HFFc6 (cell line): ENCODE measurements at regions not wholly inside any gene's neighbourhood (a gene's known extent, or its start where the extent isn't known, plus 50 kb on each side); places are given as distances from the start of the nearest gene placed in this dataset.

Experiments used
- DNase-seq: peaks from one replicate; pipeline ENCODE4 v3.0.0-alpha.2; 2018
- H3K27ac Mint-ChIP-seq: 2 replicates; pipeline ENCODE4 v1.8.0; 2020; ENCODE audit warnings: mild to moderate bottlenecking, mixed read lengths
- H3K27me3 Mint-ChIP-seq: 2 replicates; pipeline ENCODE4 v1.8.0; 2021; ENCODE audit warnings: mild to moderate bottlenecking, moderate library complexity, mixed read lengths; ENCODE audit not compliant: insufficient read depth
- H3K36me3 Mint-ChIP-seq: 2 replicates; pipeline ENCODE4 v1.8.0; 2021; ENCODE audit warnings: low read depth, mixed read lengths
- H3K4me1 Mint-ChIP-seq: 2 replicates; pipeline ENCODE4 v1.8.0; 2020; ENCODE audit warnings: low read depth, mixed read lengths
- H3K4me3 Mint-ChIP-seq: 2 replicates; pipeline ENCODE4 v1.8.0; 2020; ENCODE audit warnings: mild to moderate bottlenecking, moderate library complexity, mixed read lengths
- H3K9me3 Mint-ChIP-seq: 2 replicates; pipeline ENCODE4 v1.8.0; 2020; ENCODE audit warnings: mild to moderate bottlenecking, mixed read lengths
- TF ChIP-seq, protein P1 (sequence below): fragments of 200-600 bp; sonication (generic); IDR thresholded peaks from 2 replicates; pipeline ENCODE4 v1.5.0; 2021; ENCODE audit warnings: antibody characterized with exemption, mild to moderate bottlenecking

DNA sequence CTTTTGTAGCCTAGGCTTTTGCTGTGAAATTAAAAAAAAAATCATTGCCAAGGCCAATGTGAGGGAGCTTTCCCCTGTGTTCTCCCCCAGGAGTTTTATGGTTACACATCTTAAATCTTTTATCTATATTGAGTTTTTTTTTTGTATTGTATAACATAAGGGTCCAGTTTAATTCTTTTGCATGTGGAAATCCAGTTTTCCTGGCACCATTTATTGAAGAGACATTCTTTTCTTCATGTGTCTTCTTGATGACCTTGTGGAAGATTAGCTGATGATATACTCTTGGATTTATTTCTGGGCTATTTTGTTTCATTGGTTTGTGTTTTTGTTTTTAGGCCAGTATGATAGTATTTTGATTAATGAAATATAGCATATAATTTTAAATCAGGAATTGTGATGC is 225.0 kb downstream of the ADAM29 start:
- Mint-ChIP-seq H3K36me3 (no peaks in the 10 kb centered on the region), H3K4me1 (no peaks in the 10 kb centered on the region), H3K9me3 (peaks cover 8% of the 10 kb centered on the region; the same call in 1 of the 2 replicates), H3K27me3 (no peaks in the 10 kb centered on the region; the same call in 1 of the 2 replicates), H3K4me3 (no peak overlapping the region), H3K27ac (no peak overlapping the region)
- DNase-seq = no peak
- TF ChIP-seq, protein P1, sequence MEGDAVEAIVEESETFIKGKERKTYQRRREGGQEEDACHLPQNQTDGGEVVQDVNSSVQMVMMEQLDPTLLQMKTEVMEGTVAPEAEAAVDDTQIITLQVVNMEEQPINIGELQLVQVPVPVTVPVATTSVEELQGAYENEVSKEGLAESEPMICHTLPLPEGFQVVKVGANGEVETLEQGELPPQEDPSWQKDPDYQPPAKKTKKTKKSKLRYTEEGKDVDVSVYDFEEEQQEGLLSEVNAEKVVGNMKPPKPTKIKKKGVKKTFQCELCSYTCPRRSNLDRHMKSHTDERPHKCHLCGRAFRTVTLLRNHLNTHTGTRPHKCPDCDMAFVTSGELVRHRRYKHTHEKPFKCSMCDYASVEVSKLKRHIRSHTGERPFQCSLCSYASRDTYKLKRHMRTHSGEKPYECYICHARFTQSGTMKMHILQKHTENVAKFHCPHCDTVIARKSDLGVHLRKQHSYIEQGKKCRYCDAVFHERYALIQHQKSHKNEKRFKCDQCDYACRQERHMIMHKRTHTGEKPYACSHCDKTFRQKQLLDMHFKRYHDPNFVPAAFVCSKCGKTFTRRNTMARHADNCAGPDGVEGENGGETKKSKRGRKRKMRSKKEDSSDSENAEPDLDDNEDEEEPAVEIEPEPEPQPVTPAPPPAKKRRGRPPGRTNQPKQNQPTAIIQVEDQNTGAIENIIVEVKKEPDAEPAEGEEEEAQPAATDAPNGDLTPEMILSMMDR = no peak

DNA sequence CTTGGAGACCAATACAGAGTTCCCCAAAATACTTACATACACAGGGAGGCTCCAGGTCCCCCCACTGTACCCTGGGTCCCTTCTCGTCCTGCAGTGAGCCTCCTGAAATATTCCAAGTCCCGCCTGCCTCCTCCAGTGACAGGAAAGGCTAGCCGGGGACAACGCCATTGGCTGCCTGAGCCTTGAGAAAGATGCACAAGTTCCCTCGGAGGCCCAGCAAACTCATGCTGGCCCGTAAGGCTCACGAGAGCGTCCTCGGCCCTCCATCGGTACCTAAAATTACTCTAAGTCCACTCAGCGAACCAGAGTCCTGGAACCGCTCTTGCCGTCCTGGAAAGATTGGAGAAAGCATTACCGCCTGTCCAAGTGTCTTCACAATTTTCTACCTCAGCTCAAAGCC is 228.6 kb downstream of the ADAM29 start:
- TF ChIP-seq, protein P1 = no peak
- no peak overlapping the region for H3K27ac Mint-ChIP-seq
- H3K9me3 Mint-ChIP-seq = peaks cover 4% of the 10 kb centered on the region; the same call in 1 of the 2 replicates
- no peaks in the 10 kb centered on the region; the same call in 1 of the 2 replicates for H3K27me3 Mint-ChIP-seq
- no peak for DNase-seq
- H3K4me1 Mint-ChIP-seq = no peaks in the 10 kb centered on the region
- no peak overlapping the region for H3K4me3 Mint-ChIP-seq
- H3K36me3 Mint-ChIP-seq = no peaks in the 10 kb centered on the region

DNA sequence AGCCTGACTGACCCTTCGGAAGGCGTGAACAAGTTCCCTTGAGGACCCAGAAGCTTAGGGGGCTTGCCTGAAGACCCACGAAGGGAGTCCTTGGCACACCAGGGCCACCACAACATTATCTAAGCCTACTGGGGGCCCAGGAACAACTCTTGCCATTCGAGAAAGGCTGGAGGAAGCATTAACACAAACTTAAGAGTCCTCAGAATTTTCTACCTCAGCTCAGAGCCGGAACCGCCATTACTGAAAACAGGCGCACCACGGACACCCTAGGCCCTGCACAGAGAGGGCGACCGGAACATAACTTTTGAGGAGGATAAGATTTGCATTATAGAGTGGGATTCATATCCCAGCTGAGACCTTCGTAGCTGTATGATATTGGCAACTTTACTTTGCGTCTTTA is 229.1 kb downstream of the ADAM29 start:
- Mint-ChIP-seq H3K27ac (no peak overlapping the region), H3K27me3 (no peaks in the 10 kb centered on the region; the same call in 1 of the 2 replicates), H3K4me1 (no peaks in the 10 kb centered on the region), H3K4me3 (no peak overlapping the region), H3K36me3 (no peaks in the 10 kb centered on the region), H3K9me3 (peaks cover 8% of the 10 kb centered on the region; the same call in 1 of the 2 replicates)
- no peak for DNase-seq
- TF ChIP-seq, protein P1 = no peak

DNA sequence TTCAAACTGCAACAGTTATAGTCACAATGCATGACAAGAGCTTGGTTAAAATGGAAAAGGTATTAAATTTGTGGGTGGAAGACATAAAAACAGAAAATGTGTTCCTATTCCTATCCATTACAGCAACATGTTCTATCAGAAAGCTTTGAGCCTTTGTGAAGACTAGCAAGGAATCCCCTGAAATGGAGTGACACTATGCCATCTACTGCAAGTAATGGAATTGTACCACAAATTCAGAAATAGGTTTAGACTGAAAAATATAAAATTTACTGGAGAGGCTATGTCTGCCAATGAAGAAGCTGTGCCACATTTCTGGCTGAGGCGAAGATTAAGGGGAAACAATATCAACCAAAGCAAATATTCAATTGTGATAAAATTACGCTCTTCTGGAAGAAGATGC is 247.9 kb downstream of the ADAM29 start:
- TF ChIP-seq, protein P1 = no peak
- H3K36me3 Mint-ChIP-seq = no peaks in the 10 kb centered on the region
- H3K4me1 Mint-ChIP-seq = no peaks in the 10 kb centered on the region
- DNase-seq = no peak
- peaks cover 4% of the 10 kb centered on the region; the same call in 1 of the 2 replicates for H3K9me3 Mint-ChIP-seq
- H3K4me3 Mint-ChIP-seq = no peak overlapping the region
- no peak overlapping the region for H3K27ac Mint-ChIP-seq
- no peaks in the 10 kb centered on the region; the same call in 1 of the 2 replicates for H3K27me3 Mint-ChIP-seq

DNA sequence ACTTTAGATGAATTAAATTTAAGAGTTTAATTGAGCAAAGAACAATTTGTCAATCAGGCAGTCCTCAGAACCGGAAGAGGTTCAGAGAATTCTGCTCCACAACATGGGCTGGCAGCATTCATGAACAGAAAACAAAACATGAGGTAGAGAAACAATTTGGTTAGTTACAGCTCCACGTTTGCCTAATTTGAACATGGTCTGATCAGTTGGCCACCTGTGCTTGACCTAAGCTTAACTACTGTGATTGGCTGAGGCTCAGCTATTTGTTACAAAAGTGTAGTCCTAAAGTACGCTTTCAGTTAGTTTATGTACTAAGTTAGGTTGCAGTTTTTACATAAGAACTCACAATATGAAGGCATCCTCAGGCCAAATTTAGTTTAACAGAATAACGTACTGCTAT is 258.6 kb downstream of the ADAM29 start:
- H3K27me3 Mint-ChIP-seq = no peaks in the 10 kb centered on the region
- no peaks in the 10 kb centered on the region for H3K9me3 Mint-ChIP-seq
- H3K27ac Mint-ChIP-seq = no peak overlapping the region
- H3K4me3 Mint-ChIP-seq = no peak overlapping the region; the same call in 1 of the 2 replicates
- no peaks in the 10 kb centered on the region for H3K36me3 Mint-ChIP-seq
- TF ChIP-seq, protein P1 = no peak
- no peak for DNase-seq
- H3K4me1 Mint-ChIP-seq = no peaks in the 10 kb centered on the region

DNA sequence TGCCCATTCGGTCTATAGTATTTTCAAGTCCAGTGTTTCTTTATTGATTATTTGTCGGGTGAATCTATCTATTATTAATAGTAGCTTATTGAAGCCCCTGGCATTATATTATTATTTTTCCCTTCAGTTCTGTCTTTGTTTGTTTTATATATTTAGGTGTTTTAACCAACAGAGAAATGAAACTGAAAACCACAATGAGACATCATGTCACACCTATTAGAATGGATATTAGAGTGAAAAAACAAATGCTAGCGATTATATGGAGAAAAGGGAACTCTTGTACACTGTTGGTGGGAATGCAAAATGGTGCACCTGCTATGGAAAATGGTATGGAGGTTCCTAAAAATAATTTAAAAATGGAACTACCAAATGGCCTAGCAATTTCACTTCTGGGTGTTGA is 272.5 kb downstream of the ADAM29 start:
- Mint-ChIP-seq H3K4me1 (no peaks in the 10 kb centered on the region), H3K36me3 (no peaks in the 10 kb centered on the region), H3K27me3 (no peaks in the 10 kb centered on the region), H3K27ac (no peak overlapping the region), H3K9me3 (peaks cover 13% of the 10 kb centered on the region), H3K4me3 (no peak overlapping the region)
- TF ChIP-seq, protein P1 = no peak
- no peak for DNase-seq
